ENCODE measurements at regions not wholly inside any gene's neighbourhood (a gene's known extent, or its start where the extent isn't known, plus 50 kb on each side); places are given as distances from the start of the nearest gene placed in this dataset.

GRCh38 chr18:71049893-71050292 lies 761.0 kb downstream of the SOCS6 start:
- H2AFZ ChIP-seq: no peak overlapping the region
- H4K20me1 ChIP-seq (ENCODE audit: insufficient read depth, poor library complexity, severe bottlenecking): no peaks in the 10 kb centered on the region
- H3K4me3 ChIP-seq: no peak overlapping the region
- 84% methylated on average over 1 of the region's 1 CpG for WGBS (ENCODE audit: low lambda C conversion rate, missing lambda C conversion rate)
- no peaks in the 10 kb centered on the region for H3K9me3 ChIP-seq (ENCODE audit: low read depth)
- H3K4me2 ChIP-seq: no peak overlapping the region
- no peaks in the 10 kb centered on the region for H3K27me3 ChIP-seq
- no peak for DNase-seq (ENCODE audit: low spot score)
- no peaks in the 10 kb centered on the region for H3K79me2 ChIP-seq
- no peak overlapping the region for H3K27ac ChIP-seq
- H3K4me1 ChIP-seq (ENCODE audit: insufficient read depth): no peaks in the 10 kb centered on the region
- no peaks in the 10 kb centered on the region for H3K36me3 ChIP-seq (replicated peaks; ENCODE audit: insufficient read depth, low read depth)
- TF ChIP-seq EZH2 (IDR thresholded peaks at IDR 0.05; ENCODE audit: borderline replicate concordance) (no peak), EZH2phosphoT487 (IDR thresholded peaks at IDR 0.05; ENCODE audit: low read depth, severe bottlenecking, unreplicated experiment) (no peak), CTCF (IDR thresholded peaks at IDR 0.05; ENCODE audit: poor library complexity) (no peak)
- no peaks in the 10 kb centered on the region for H3K9me2 ChIP-seq (replicated peaks; ENCODE audit: insufficient read depth)

GRCh38 chr18:71047882-71048281 lies 759.0 kb downstream of the SOCS6 start:
- Histone ChIP-seq H3K79me2 (no peaks in the 10 kb centered on the region), H3K9me3 (ENCODE audit: low read depth) (no peaks in the 10 kb centered on the region), H3K4me2 (no peak overlapping the region), H3K9me2 (replicated peaks; ENCODE audit: insufficient read depth) (no peaks in the 10 kb centered on the region), H4K20me1 (ENCODE audit: insufficient read depth, poor library complexity, severe bottlenecking) (no peaks in the 10 kb centered on the region), H3K27ac (no peak overlapping the region), H3K27me3 (no peaks in the 10 kb centered on the region), H3K36me3 (replicated peaks; ENCODE audit: insufficient read depth, low read depth) (no peaks in the 10 kb centered on the region), H3K4me3 (no peak overlapping the region), H2AFZ (no peak overlapping the region), H3K4me1 (ENCODE audit: insufficient read depth) (no peaks in the 10 kb centered on the region)
- WGBS (ENCODE audit: low lambda C conversion rate, missing lambda C conversion rate): 77% methylated on average over 4 of the region's 4 CpGs
- TF ChIP-seq EZH2 (IDR thresholded peaks at IDR 0.05; ENCODE audit: borderline replicate concordance): no peak
- TF ChIP-seq CTCF (IDR thresholded peaks at IDR 0.05; ENCODE audit: poor library complexity): no peak
- no peak for TF ChIP-seq EZH2phosphoT487 (IDR thresholded peaks at IDR 0.05; ENCODE audit: low read depth, severe bottlenecking, unreplicated experiment)
- DNase-seq (ENCODE audit: low spot score): no peak

- Histone ChIP-seq H3K27ac (no peak overlapping the region), H4K20me1 (ENCODE audit: insufficient read depth, poor library complexity, severe bottlenecking) (no peaks in the 10 kb centered on the region), H3K4me2 (no peak overlapping the region), H3K27me3 (no peaks in the 10 kb centered on the region), H3K9me3 (ENCODE audit: low read depth) (no peaks in the 10 kb centered on the region), H3K4me3 (no peak overlapping the region), H3K4me1 (ENCODE audit: insufficient read depth) (no peaks in the 10 kb centered on the region), H3K9me2 (replicated peaks; ENCODE audit: insufficient read depth) (no peaks in the 10 kb centered on the region), H2AFZ (no peak overlapping the region), H3K79me2 (no peaks in the 10 kb centered on the region), H3K36me3 (replicated peaks; ENCODE audit: insufficient read depth, low read depth) (no peaks in the 10 kb centered on the region)
- no peak for TF ChIP-seq CTCF (IDR thresholded peaks at IDR 0.05; ENCODE audit: poor library complexity)
- TF ChIP-seq EZH2phosphoT487 (IDR thresholded peaks at IDR 0.05; ENCODE audit: low read depth, severe bottlenecking, unreplicated experiment): no peak
- no peak for TF ChIP-seq EZH2 (IDR thresholded peaks at IDR 0.05; ENCODE audit: borderline replicate concordance)
- DNase-seq (ENCODE audit: low spot score): no peak
- WGBS (ENCODE audit: low lambda C conversion rate, missing lambda C conversion rate): 0% methylated on average over 1 of the region's 1 CpG
Observed at GRCh38 chr18:71045331-71046065, 756.7 kb downstream of the SOCS6 start.
